Caki2 (cell line): ENCODE measurements at regions not wholly inside any gene's neighbourhood (a gene's known extent, or its start where the extent isn't known, plus 50 kb on each side); places are given as distances from the start of the nearest gene placed in this dataset.

Experiments
- DNase-seq: peaks from one replicate; pipeline ENCODE4 v3.0.0-alpha.2; 2015; ENCODE audit warnings: low read depth
- in situ Hi-C: cut with HindIII; loops from 2 replicates; pipeline ENCODE4 v1.10.0; 2016; ENCODE audit warnings: low sequenced_read_pairs, low pct_unique_long_range_greater_than_20kb, mixed read lengths

- DNase-seq: peak; percentile 2
- in situ Hi-C loops: no loop called here
Observed at GRCh38 chr9:82532504-82533180, 530.3 kb downstream of the RASEF start.

GRCh38 chr9:82535432-82535998 is 527.4 kb downstream of the RASEF start:
- in situ Hi-C loops: no loop called here
- no peak for DNase-seq

GRCh38 chr9:82538634-82539033 is 524.3 kb downstream of the RASEF start:
- DNase-seq: no peak
- in situ Hi-C loops: no loop called here

- in situ Hi-C loops: no loop called here
- no peak for DNase-seq
Observed at GRCh38 chr9:82539146-82539545, 523.8 kb downstream of the RASEF start.

- in situ Hi-C loops: no loop called here
- no peak for DNase-seq
Observed at GRCh38 chr9:82539856-82540579, 522.9 kb downstream of the RASEF start.

GRCh38 chr9:82543726-82544125 is 519.2 kb downstream of the RASEF start:
- no peak for DNase-seq
- in situ Hi-C loops: no loop called here

- DNase-seq: no peak
- in situ Hi-C loops: no loop called here
Observed at GRCh38 chr9:82546136-82546535, 516.8 kb downstream of the RASEF start.

- in situ Hi-C loops: no loop called here
- DNase-seq: no peak
Observed at GRCh38 chr9:82547995-82548394, 514.9 kb downstream of the RASEF start.

- in situ Hi-C loops: no loop called here
- DNase-seq: no peak
Observed at GRCh38 chr9:82549174-82549821, 513.6 kb downstream of the RASEF start.

GRCh38 chr9:82552784-82553183 is 510.2 kb downstream of the RASEF start:
- DNase-seq: no peak
- in situ Hi-C loops: no loop called here

GRCh38 chr9:82553654-82554366 is 509.1 kb downstream of the RASEF start:
- DNase-seq: no peak
- in situ Hi-C loops: no loop called here

- no peak for DNase-seq
- in situ Hi-C loops: no loop called here
Observed at GRCh38 chr9:82554381-82554780, 508.6 kb downstream of the RASEF start.

- DNase-seq: no peak
- in situ Hi-C loops: no loop called here
Observed at GRCh38 chr9:82555031-82555430, 507.9 kb downstream of the RASEF start.

GRCh38 chr9:82555431-82556051 is 507.4 kb downstream of the RASEF start:
- in situ Hi-C loops: no loop called here
- no peak for DNase-seq

GRCh38 chr9:82558346-82558745 is 504.6 kb downstream of the RASEF start:
- DNase-seq: no peak
- in situ Hi-C loops: no loop called here

GRCh38 chr9:82558855-82559630 is 503.9 kb downstream of the RASEF start:
- no peak for DNase-seq
- in situ Hi-C loops: no loop called here

GRCh38 chr9:82560036-82560435 is 502.9 kb downstream of the RASEF start:
- DNase-seq: no peak
- in situ Hi-C loops: no loop called here
